Osteoblast (primary cell): ENCODE measurements at regions not wholly inside any gene's neighbourhood (a gene's known extent, or its start where the extent isn't known, plus 50 kb on each side); places are given as distances from the start of the nearest gene placed in this dataset.
A peak's percentile ranks its signal among the peaks of the same experiment; 100 is the strongest.

Experiments used
- DNase-seq: peaks from one replicate; pipeline ENCODE4 v3.0.0; 2011; ENCODE audit warnings: low spot score, mixed read lengths; ENCODE audit not compliant: insufficient read length; ENCODE audit errors: missing footprints
- H2AFZ ChIP-seq: 2 replicates; pipeline ENCODE4 v1.6.0; 2011; ENCODE audit warnings: mild to moderate bottlenecking, low read length
- H3K27ac ChIP-seq: 2 replicates; pipeline ENCODE4 v1.5.1; 2011; ENCODE audit warnings: mild to moderate bottlenecking, low read depth, low read length, moderate library complexity
- H3K27me3 ChIP-seq: 2 replicates; pipeline ENCODE4 v1.6.0; 2012; ENCODE audit warnings: mild to moderate bottlenecking, control low read depth, inconsistent platforms, low read length, moderate library complexity; ENCODE audit not compliant: insufficient read depth
- H3K36me3 ChIP-seq: 2 replicates; pipeline ENCODE4 v1.5.1; 2011; ENCODE audit warnings: mild to moderate bottlenecking, low read length, control low read depth, moderate library complexity; ENCODE audit not compliant: insufficient read depth
- H3K4me1 ChIP-seq: 2 replicates; pipeline ENCODE4 v1.5.1; 2011; ENCODE audit warnings: mild to moderate bottlenecking, low read length, control low read depth, moderate library complexity; ENCODE audit not compliant: insufficient read depth
- H3K4me2 ChIP-seq: 2 replicates; pipeline ENCODE4 v1.6.0; 2011; ENCODE audit warnings: mild to moderate bottlenecking, low read length; ENCODE audit not compliant: insufficient read depth
- H3K4me3 ChIP-seq: fragments of 200-600 bp; sonication (generic); 3 replicates; pipeline ENCODE4 v1.5.1; 2012; ENCODE audit warnings: mild to moderate bottlenecking, low read length, inconsistent platforms; ENCODE audit not compliant: insufficient read depth
- H3K79me2 ChIP-seq: 2 replicates; pipeline ENCODE4 v1.6.0; 2012; ENCODE audit warnings: mild to moderate bottlenecking, low read length, control low read depth, inconsistent platforms; ENCODE audit not compliant: insufficient read depth
- H3K9me3 ChIP-seq: 2 replicates; pipeline ENCODE4 v1.5.1; 2011; ENCODE audit warnings: low read depth, low read length, control low read depth
- H4K20me1 ChIP-seq: 2 replicates; pipeline ENCODE4 v1.6.0; 2012; ENCODE audit warnings: mild to moderate bottlenecking, low read length, control low read depth; ENCODE audit not compliant: insufficient read depth
- CTCF ChIP-seq: IDR thresholded peaks from 2 replicates; pipeline ENCODE4 v1.5.1; 2011; ENCODE audit warnings: mild to moderate bottlenecking, low read depth, low read length, moderate library complexity; ENCODE audit errors: extremely low read depth

GRCh38 chr10:123556736-123557135 lies 109.4 kb upstream of the GPR26 start:
- Histone ChIP-seq H3K9me3 (no peaks in the 10 kb centered on the region), H3K4me1 (no peaks in the 10 kb centered on the region), H3K4me3 (no peak overlapping the region), H3K27me3 (no peaks in the 10 kb centered on the region), H4K20me1 (no peaks in the 10 kb centered on the region), H3K36me3 (no peaks in the 10 kb centered on the region), H2AFZ (no peak overlapping the region), H3K27ac (no peak overlapping the region), H3K4me2 (no peak overlapping the region), H3K79me2 (no peaks in the 10 kb centered on the region)
- no peak for TF ChIP-seq CTCF
- DNase-seq, result no peak

GRCh38 chr10:123557366-123558108 lies 108.6 kb upstream of the GPR26 start:
- H3K79me2 ChIP-seq, result no peaks in the 10 kb centered on the region
- H3K4me1 ChIP-seq, result no peaks in the 10 kb centered on the region
- no peak for DNase-seq
- H3K4me3 ChIP-seq, result no peak overlapping the region
- H3K36me3 ChIP-seq, result no peaks in the 10 kb centered on the region
- no peaks in the 10 kb centered on the region for H3K27me3 ChIP-seq
- H3K27ac ChIP-seq, result no peak overlapping the region
- no peak overlapping the region for H2AFZ ChIP-seq
- no peak for TF ChIP-seq CTCF
- H3K4me2 ChIP-seq, result no peak overlapping the region
- no peaks in the 10 kb centered on the region for H4K20me1 ChIP-seq
- H3K9me3 ChIP-seq, result no peaks in the 10 kb centered on the region

- H4K20me1 ChIP-seq, result no peaks in the 10 kb centered on the region
- H3K9me3 ChIP-seq, result no peaks in the 10 kb centered on the region
- H3K4me2 ChIP-seq, result no peak overlapping the region
- no peak for DNase-seq
- H2AFZ ChIP-seq, result no peak overlapping the region
- H3K27ac ChIP-seq, result no peak overlapping the region
- H3K27me3 ChIP-seq, result no peaks in the 10 kb centered on the region
- no peaks in the 10 kb centered on the region for H3K36me3 ChIP-seq
- TF ChIP-seq CTCF, result no peak
- H3K4me1 ChIP-seq, result no peaks in the 10 kb centered on the region
- H3K4me3 ChIP-seq, result no peak overlapping the region
- no peaks in the 10 kb centered on the region for H3K79me2 ChIP-seq
Measured at GRCh38 chr10:123558651-123559050, 107.5 kb upstream of the GPR26 start.

GRCh38 chr10:123559066-123559822 lies 106.9 kb upstream of the GPR26 start:
- Histone ChIP-seq H3K27ac (no peak overlapping the region), H3K36me3 (no peaks in the 10 kb centered on the region), H4K20me1 (no peaks in the 10 kb centered on the region), H3K27me3 (no peaks in the 10 kb centered on the region), H2AFZ (no peak overlapping the region), H3K9me3 (no peaks in the 10 kb centered on the region), H3K4me3 (no peak overlapping the region), H3K79me2 (no peaks in the 10 kb centered on the region), H3K4me2 (no peak overlapping the region), H3K4me1 (no peaks in the 10 kb centered on the region)
- DNase-seq, result peak; percentile 92
- TF ChIP-seq CTCF, result peak; percentile 93
